Liver (tissue), 8 donors: ENCODE measurements at regions not wholly inside any gene's neighbourhood (a gene's known extent, or its start where the extent isn't known, plus 50 kb on each side); places are given as distances from the start of the nearest gene placed in this dataset.

ENCODE experiments used
- DNase-seq: peaks from one replicate; pipeline ENCODE4 v3.0.0-alpha.2; 2017; ENCODE audit warnings: low spot score
- H3K27ac ChIP-seq, 2 donors: one replicate each; pipeline ENCODE4 v1.7.0; 2013; ENCODE audit warnings: inconsistent platforms in 2 of 2, low read length in 2 of 2, control low read depth in 1 of 2, low read depth in 1 of 2, mild to moderate bottlenecking in 1 of 2
- H3K27me3 ChIP-seq, 4 donors: one replicate each; pipeline versions ENCODE4 v1.6.1 to v1.7.0; 2013; ENCODE audit warnings: low read length in 3 of 4, inconsistent platforms in 1 of 4, mild to moderate bottlenecking in 1 of 4, moderate library complexity in 1 of 4; ENCODE audit not compliant: control insufficient read depth in 4 of 4, insufficient read depth in 4 of 4
- H3K36me3 ChIP-seq, 4 donors: one replicate each; pipeline versions ENCODE4 v1.6.1 to v1.7.0; 2013; ENCODE audit warnings: low read length in 3 of 4, mild to moderate bottlenecking in 3 of 4, low read depth in 1 of 4, moderate library complexity in 1 of 4; ENCODE audit not compliant: control insufficient read depth in 4 of 4, insufficient read depth in 3 of 4
- H3K4me1 ChIP-seq, 4 donors: one replicate each; pipeline versions ENCODE4 v1.6.1 to v1.7.0; 2013; ENCODE audit warnings: low read length in 3 of 4, mild to moderate bottlenecking in 3 of 4, moderate library complexity in 1 of 4; ENCODE audit not compliant: control insufficient read depth in 4 of 4, insufficient read depth in 4 of 4
- H3K4me3 ChIP-seq, 3 donors: one replicate each; pipeline versions ENCODE4 v1.6.1 to v1.7.0; 2013; ENCODE audit warnings: low read length in 3 of 3, control low read depth in 1 of 3, low read depth in 1 of 3, mild to moderate bottlenecking in 1 of 3
- H3K9ac ChIP-seq, 2 donors: one replicate each; pipeline ENCODE4 v1.7.0; 2013; ENCODE audit warnings: low read length in 2 of 2, mild to moderate bottlenecking in 2 of 2, moderate library complexity in 2 of 2, control low read depth in 1 of 2, low read depth in 1 of 2
- H3K9me3 ChIP-seq, 4 donors: one replicate each; pipeline versions ENCODE4 v1.6.1 to v1.7.0; 2013; ENCODE audit warnings: low read length in 3 of 4; ENCODE audit not compliant: control insufficient read depth in 4 of 4
- EGR1 ChIP-seq, 2 donors: IDR thresholded peaks; 2 replicates each; pipeline ENCODE4 v1.6.1; 2016 to 2018; ENCODE audit warnings: antibody characterized with exemption in 2 of 2, low read depth in 2 of 2
- FOXA1 ChIP-seq: IDR thresholded peaks from 2 replicates; pipeline ENCODE4 v1.6.1; 2016; ENCODE audit warnings: antibody characterized with exemption
- GABPA ChIP-seq, 2 donors: IDR thresholded peaks in 1 of 2; conservative IDR thresholded peaks in 1 of 2; 2 replicates each; pipeline ENCODE4 v1.6.1; 2016; ENCODE audit warnings: antibody characterized with exemption in 2 of 2, mild to moderate bottlenecking in 1 of 2, moderate library complexity in 1 of 2
- HNF4A ChIP-seq, 2 donors: conservative IDR thresholded peaks; 2 replicates each; pipeline ENCODE4 v1.6.1; 2016; ENCODE audit warnings: antibody characterized with exemption in 2 of 2, mild to moderate bottlenecking in 2 of 2
- HNF4G ChIP-seq: IDR thresholded peaks from 2 replicates; pipeline ENCODE4 v1.6.1; 2016; ENCODE audit warnings: antibody characterized with exemption
- JUND ChIP-seq, 2 donors: IDR thresholded peaks; 2 replicates each; pipeline ENCODE4 v1.6.1; 2016; ENCODE audit warnings: antibody characterized with exemption in 2 of 2
- MAX ChIP-seq: IDR thresholded peaks from 2 replicates; pipeline ENCODE4 v1.6.1; 2016; ENCODE audit warnings: antibody characterized with exemption
- RAD21 ChIP-seq, 2 donors: IDR thresholded peaks; 2 replicates each; pipeline ENCODE4 v1.6.1; 2016; ENCODE audit warnings: antibody characterized with exemption in 2 of 2, mild to moderate bottlenecking in 2 of 2
- TAF1 ChIP-seq: conservative IDR thresholded peaks from 2 replicates; pipeline ENCODE4 v1.6.1; 2016; ENCODE audit warnings: antibody characterized with exemption, mild to moderate bottlenecking
- YY1 ChIP-seq: IDR thresholded peaks from 2 replicates; pipeline ENCODE4 v1.6.1; 2016; ENCODE audit warnings: antibody characterized with exemption, mild to moderate bottlenecking
- ZBTB33 ChIP-seq: IDR thresholded peaks from 2 replicates; pipeline ENCODE4 v1.6.1; 2016; ENCODE audit warnings: antibody characterized with exemption
- WGBS: extraction: QIAGEN DNeasy Blood & Tissue Kit; methylation state at CpG from one replicate; pipeline ENCODE4 v1.1.7; 2013; 5-methylcytosine and 5-hydroxymethylcytosine counted together
- TF ChIP-seq, protein P1 (sequence below): IDR thresholded peaks from 2 replicates; pipeline ENCODE4 v1.6.1; 2016; ENCODE audit warnings: antibody characterized with exemption, mild to moderate bottlenecking
- TF ChIP-seq, protein P2 (sequence below): fragments of 150-350 bp; IDR thresholded peaks from 2 replicates; pipeline ENCODE4 v1.5.1; 2017; ENCODE audit warnings: improper control_type of control experiment, low read depth, low read length; ENCODE audit not compliant: missing input control
- TF ChIP-seq, protein P3 (sequence below): IDR thresholded peaks from 2 replicates; pipeline ENCODE4 v1.6.1; 2016; ENCODE audit warnings: antibody characterized with exemption
- donor health status: healthy.
- donor health status: healthy.
- donor health status: healthy.
- donor health status: healthy.
- donor health status: healthy.

DNA sequence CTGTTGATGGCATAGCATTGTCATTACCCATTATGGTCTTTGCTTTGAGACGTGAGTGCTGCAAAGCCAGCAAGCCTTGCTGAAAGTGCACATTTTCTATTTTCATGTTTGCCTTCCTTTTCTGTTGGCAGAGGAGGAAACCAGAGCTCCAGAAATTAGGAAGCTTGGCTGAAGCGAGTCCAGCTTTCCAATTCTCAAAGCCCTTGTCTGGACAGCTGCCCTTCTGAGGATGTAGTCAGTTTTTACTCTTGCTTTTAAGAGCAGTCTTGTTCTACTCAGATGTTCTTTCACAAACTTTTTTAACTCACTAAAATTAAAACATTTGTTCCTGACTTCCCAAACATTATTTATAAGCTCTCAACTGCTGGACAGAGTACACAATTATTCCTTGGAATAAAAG, 93.8 kb downstream of the ICOS start:
- TF ChIP-seq EGR1 (IDR thresholded peaks at IDR 0.05; ENCODE audit: low read depth in 2 of 2) (no peak), RAD21 (IDR thresholded peaks at IDR 0.05) (no peak), JUND (IDR thresholded peaks at IDR 0.05) (no peak), HNF4A (conservative IDR thresholded peaks at IDR 0.05) (no peak), YY1 (no peak), TAF1 (no peak), HNF4G (no peak), MAX (no peak)
- TF ChIP-seq, protein P1, sequence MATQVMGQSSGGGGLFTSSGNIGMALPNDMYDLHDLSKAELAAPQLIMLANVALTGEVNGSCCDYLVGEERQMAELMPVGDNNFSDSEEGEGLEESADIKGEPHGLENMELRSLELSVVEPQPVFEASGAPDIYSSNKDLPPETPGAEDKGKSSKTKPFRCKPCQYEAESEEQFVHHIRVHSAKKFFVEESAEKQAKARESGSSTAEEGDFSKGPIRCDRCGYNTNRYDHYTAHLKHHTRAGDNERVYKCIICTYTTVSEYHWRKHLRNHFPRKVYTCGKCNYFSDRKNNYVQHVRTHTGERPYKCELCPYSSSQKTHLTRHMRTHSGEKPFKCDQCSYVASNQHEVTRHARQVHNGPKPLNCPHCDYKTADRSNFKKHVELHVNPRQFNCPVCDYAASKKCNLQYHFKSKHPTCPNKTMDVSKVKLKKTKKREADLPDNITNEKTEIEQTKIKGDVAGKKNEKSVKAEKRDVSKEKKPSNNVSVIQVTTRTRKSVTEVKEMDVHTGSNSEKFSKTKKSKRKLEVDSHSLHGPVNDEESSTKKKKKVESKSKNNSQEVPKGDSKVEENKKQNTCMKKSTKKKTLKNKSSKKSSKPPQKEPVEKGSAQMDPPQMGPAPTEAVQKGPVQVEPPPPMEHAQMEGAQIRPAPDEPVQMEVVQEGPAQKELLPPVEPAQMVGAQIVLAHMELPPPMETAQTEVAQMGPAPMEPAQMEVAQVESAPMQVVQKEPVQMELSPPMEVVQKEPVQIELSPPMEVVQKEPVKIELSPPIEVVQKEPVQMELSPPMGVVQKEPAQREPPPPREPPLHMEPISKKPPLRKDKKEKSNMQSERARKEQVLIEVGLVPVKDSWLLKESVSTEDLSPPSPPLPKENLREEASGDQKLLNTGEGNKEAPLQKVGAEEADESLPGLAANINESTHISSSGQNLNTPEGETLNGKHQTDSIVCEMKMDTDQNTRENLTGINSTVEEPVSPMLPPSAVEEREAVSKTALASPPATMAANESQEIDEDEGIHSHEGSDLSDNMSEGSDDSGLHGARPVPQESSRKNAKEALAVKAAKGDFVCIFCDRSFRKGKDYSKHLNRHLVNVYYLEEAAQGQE = no peak
- TF ChIP-seq, protein P2, sequence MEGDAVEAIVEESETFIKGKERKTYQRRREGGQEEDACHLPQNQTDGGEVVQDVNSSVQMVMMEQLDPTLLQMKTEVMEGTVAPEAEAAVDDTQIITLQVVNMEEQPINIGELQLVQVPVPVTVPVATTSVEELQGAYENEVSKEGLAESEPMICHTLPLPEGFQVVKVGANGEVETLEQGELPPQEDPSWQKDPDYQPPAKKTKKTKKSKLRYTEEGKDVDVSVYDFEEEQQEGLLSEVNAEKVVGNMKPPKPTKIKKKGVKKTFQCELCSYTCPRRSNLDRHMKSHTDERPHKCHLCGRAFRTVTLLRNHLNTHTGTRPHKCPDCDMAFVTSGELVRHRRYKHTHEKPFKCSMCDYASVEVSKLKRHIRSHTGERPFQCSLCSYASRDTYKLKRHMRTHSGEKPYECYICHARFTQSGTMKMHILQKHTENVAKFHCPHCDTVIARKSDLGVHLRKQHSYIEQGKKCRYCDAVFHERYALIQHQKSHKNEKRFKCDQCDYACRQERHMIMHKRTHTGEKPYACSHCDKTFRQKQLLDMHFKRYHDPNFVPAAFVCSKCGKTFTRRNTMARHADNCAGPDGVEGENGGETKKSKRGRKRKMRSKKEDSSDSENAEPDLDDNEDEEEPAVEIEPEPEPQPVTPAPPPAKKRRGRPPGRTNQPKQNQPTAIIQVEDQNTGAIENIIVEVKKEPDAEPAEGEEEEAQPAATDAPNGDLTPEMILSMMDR = no peak
- TF ChIP-seq, protein P3, sequence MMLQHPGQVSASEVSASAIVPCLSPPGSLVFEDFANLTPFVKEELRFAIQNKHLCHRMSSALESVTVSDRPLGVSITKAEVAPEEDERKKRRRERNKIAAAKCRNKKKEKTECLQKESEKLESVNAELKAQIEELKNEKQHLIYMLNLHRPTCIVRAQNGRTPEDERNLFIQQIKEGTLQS = no peak
- H3K9me3 ChIP-seq = no peaks in the 10 kb centered on the region

DNA sequence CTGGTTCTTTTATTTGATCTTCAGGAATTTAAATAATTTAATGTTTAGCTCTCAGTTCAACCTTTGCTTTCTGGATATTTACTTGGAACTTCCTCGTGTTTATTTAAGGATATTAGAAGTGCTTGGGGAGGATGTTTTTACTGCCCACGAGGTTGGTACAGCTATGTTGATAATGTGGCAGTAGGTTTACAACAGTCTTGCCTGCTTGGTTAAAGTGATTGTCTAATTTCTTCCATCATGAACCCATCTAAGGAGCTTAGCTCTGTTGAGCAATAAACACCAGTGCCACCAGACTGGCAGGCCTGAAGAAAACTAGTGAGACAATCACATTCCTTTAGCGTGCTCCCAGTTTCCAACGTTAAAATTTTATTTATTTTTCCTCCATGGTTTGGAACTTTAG, 94.5 kb downstream of the ICOS start:
- Histone ChIP-seq H3K4me1 (no peaks in the 10 kb centered on the region), H3K9ac (no peak overlapping the region), H3K27ac (no peak overlapping the region), H3K27me3 (no peaks in the 10 kb centered on the region), H3K4me3 (no peak overlapping the region), H3K9me3 (no peaks in the 10 kb centered on the region), H3K36me3 (no peaks in the 10 kb centered on the region)
- no peak for DNase-seq
- WGBS = 37% methylated on average over 4 of the region's 4 CpGs
- TF ChIP-seq FOXA1 = no peak
- TF ChIP-seq HNF4G = no peak
- no peak for TF ChIP-seq GABPA (IDR thresholded peaks at IDR 0.05 in 1 of 2, conservative IDR thresholded peaks at IDR 0.05 in 1 of 2)
- TF ChIP-seq EGR1 (IDR thresholded peaks at IDR 0.05; ENCODE audit: low read depth in 2 of 2) = no peak
- no peak for TF ChIP-seq ZBTB33

More for the DNA sequence above, 93.8 kb downstream of the ICOS start:
- Histone ChIP-seq H3K27me3 (no peaks in the 10 kb centered on the region), H3K36me3 (no peaks in the 10 kb centered on the region), H3K4me1 (no peaks in the 10 kb centered on the region), H3K9ac (no peak overlapping the region), H3K4me3 (no peak overlapping the region), H3K27ac (no peak overlapping the region)
- 67% methylated on average over 2 of the region's 2 CpGs for WGBS
- DNase-seq = no peak
